Right renal cortex interstitium (tissue), 3 donors: ENCODE measurements at regions not wholly inside any gene's neighbourhood (a gene's known extent, or its start where the extent isn't known, plus 50 kb on each side); places are given as distances from the start of the nearest gene placed in this dataset.

ENCODE experiments used
- DNase-seq, 3 donors: peaks; one replicate each; pipeline ENCODE4 v3.0.0-alpha.2; 2013; ENCODE audit warnings: low read depth in 3 of 3, low spot score in 2 of 3

GRCh38 chr20:43247361-43247760 lies 57.7 kb upstream of the PTPRT start:
- DNase-seq, result no peak

- DNase-seq, result no peak
These were observed 54.9 kb upstream of the PTPRT start for GRCh38 chr20:43244647-43245046.

GRCh38 chr20:43243672-43244269 lies 54.1 kb upstream of the PTPRT start:
- DNase-seq, result peak in 1 of 3 donors; percentile 1

GRCh38 chr20:43241057-43241702 lies 51.5 kb upstream of the PTPRT start:
- DNase-seq, result no peak
